Lower leg skin (tissue), 4 donors: ENCODE measurements at regions not wholly inside any gene's neighbourhood (a gene's known extent, or its start where the extent isn't known, plus 50 kb on each side); places are given as distances from the start of the nearest gene placed in this dataset.

Experiments
- DNase-seq, 2 donors: peaks; one replicate each; pipeline ENCODE4 v3.0.0-alpha.2; 2019; ENCODE audit warnings: low spot score in 2 of 2
- H3K4me3 ChIP-seq: fragments of 200-600 bp; sonication (generic); 2 replicates; pipeline ENCODE4 v1.5.1; 2017; ENCODE audit warnings: mild to moderate bottlenecking, low read depth; ENCODE audit not compliant: poor library complexity, severe bottlenecking
- CTCF ChIP-seq, 3 donors: fragments of 450-650 bp; IDR thresholded peaks; one replicate each; pipeline ENCODE4 v1.5.1; 2016; ENCODE audit warnings: antibody characterized with exemption in 3 of 3, mild to moderate bottlenecking in 3 of 3, moderate library complexity in 2 of 3
- POLR2A ChIP-seq, 2 donors: fragments of 450-650 bp; IDR thresholded peaks; one replicate each; pipeline ENCODE4 v1.6.1; 2016 to 2017; ENCODE audit warnings: antibody characterized with exemption in 2 of 2, mild to moderate bottlenecking in 1 of 2, moderate library complexity in 1 of 2
- WGBS, 2 donors: methylation state at CpG; one replicate each; pipeline ENCODE4 v1.1.5; 2018; 5-methylcytosine and 5-hydroxymethylcytosine counted together
- intact Hi-C: fragments of 100-400 bp; cut with DNase I; formaldehyde crosslinking; loops from one replicate; pipeline ENCODE4 v1.15.0; 2023; ENCODE audit warnings: low total_unique reads

- intact Hi-C loops: no loop called here
- 91 to 97% methylated on average over 2 of the region's 2 CpGs for WGBS, 2 donors
- no peak for DNase-seq
- H3K4me3 ChIP-seq: no peak overlapping the region
- TF ChIP-seq POLR2A (IDR thresholded peaks at IDR 0.05) (no peak), CTCF (IDR thresholded peaks at IDR 0.05) (no peak)
Measured at GRCh38 chr3:74534611-74535010, 79.8 kb downstream of the CNTN3 start.

- DNase-seq: peak in 1 of 2 donors; percentile 35
- no peak overlapping the region for H3K4me3 ChIP-seq
- TF ChIP-seq POLR2A (IDR thresholded peaks at IDR 0.05) (no peak), CTCF (IDR thresholded peaks at IDR 0.05) (no peak)
- 51 to 56% methylated on average over 4 of the region's 4 CpGs for WGBS, 2 donors
- intact Hi-C loops: no loop called here
Measured at GRCh38 chr3:74532446-74532845, 82.0 kb downstream of the CNTN3 start.

- intact Hi-C loops: no loop called here
- WGBS, 2 donors: 75 to 84% methylated on average over 4 of the region's 4 CpGs
- TF ChIP-seq CTCF (IDR thresholded peaks at IDR 0.05) (no peak), POLR2A (IDR thresholded peaks at IDR 0.05) (no peak)
- DNase-seq: peak in 1 of 2 donors; percentile 21
- H3K4me3 ChIP-seq: no peak overlapping the region
Measured at GRCh38 chr3:74531491-74531890, 83.0 kb downstream of the CNTN3 start.

GRCh38 chr3:74529145-74529544 is 85.3 kb downstream of the CNTN3 start:
- TF ChIP-seq CTCF (IDR thresholded peaks at IDR 0.05): no peak
- no peak for TF ChIP-seq POLR2A (IDR thresholded peaks at IDR 0.05)
- intact Hi-C loops: no loop called here
- H3K4me3 ChIP-seq: no peak overlapping the region
- 65 to 81% methylated on average over 3 of the region's 3 CpGs for WGBS, 2 donors
- no peak for DNase-seq

GRCh38 chr3:74527566-74527965 is 86.9 kb downstream of the CNTN3 start:
- intact Hi-C loops: no loop called here
- no peak overlapping the region for H3K4me3 ChIP-seq
- no peak for TF ChIP-seq CTCF (IDR thresholded peaks at IDR 0.05)
- TF ChIP-seq POLR2A (IDR thresholded peaks at IDR 0.05): no peak
- no peak for DNase-seq
- WGBS, 2 donors: 60 to 66% methylated on average over 4 of the region's 4 CpGs

- TF ChIP-seq CTCF (IDR thresholded peaks at IDR 0.05) (no peak), POLR2A (IDR thresholded peaks at IDR 0.05) (no peak)
- intact Hi-C loops: no loop called here
- WGBS, 2 donors: 52 to 63% methylated on average over 2 of the region's 2 CpGs
- no peak for DNase-seq
- H3K4me3 ChIP-seq: no peak overlapping the region
Measured at GRCh38 chr3:74523811-74524210, 90.6 kb downstream of the CNTN3 start.
